ENCODE measurements at regions not wholly inside any gene's neighbourhood (a gene's known extent, or its start where the extent isn't known, plus 50 kb on each side); places are given as distances from the start of the nearest gene placed in this dataset.

DNA sequence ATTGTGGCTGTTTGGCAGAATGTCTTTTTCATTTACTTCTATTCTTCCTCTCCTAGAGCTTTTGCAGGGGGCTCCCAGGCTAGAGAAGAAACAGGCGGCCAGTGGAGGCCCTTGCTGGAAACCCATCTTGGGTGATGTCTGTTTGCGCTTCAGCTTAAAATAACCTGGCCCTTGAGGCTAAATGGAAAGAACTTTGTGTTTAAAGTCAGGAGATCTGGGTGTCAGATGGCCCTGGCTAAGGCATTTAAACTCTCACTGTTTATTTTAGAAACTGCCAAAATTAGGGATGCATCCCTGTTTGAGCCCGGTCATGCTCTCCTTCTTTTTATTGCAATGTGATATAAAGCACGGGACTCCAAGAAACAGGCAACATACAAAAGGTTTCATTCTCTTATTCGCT is 118.4 kb upstream of the RMP24 start (continued):
- no peak for TF ChIP-seq ASH2L (IDR thresholded peaks at IDR 0.05; ENCODE audit: low read length)
- TF ChIP-seq SIN3A (conservative IDR thresholded peaks at IDR 0.05 in 1 of 2, IDR thresholded peaks at IDR 0.05 in 1 of 2; ENCODE audit: low read depth in 1 of 2, low read length in 2 of 2), result no peak
- no peak for TF ChIP-seq CHD2 (IDR thresholded peaks at IDR 0.05; ENCODE audit: low read length)
- no peak for TF ChIP-seq USF2 (IDR thresholded peaks at IDR 0.05; ENCODE audit: low read length)
